ENCODE measurements at regions not wholly inside any gene's neighbourhood (a gene's known extent, or its start where the extent isn't known, plus 50 kb on each side); places are given as distances from the start of the nearest gene placed in this dataset.

DNA sequence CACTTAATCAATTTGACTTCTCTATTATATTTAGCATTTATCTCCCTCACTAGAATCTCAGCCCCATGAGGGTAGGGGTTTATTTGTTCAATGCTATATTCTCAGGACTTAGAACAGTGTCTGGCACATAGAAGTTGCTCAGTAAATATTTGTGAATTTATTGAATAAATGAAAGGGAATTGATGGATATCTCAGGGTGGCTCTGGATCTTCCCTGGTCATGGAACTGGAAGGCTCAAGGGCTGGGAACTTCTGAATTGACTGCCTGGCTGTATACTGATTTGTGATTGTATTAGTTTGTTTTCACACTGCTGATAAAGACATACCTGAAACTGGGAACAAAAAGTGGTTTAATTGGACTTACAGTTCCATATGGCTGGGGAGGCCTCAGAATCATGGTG is 57.2 kb downstream of the KIF4B start:
- no peak overlapping the region for H2AFZ ChIP-seq (replicated peaks; ENCODE audit: low read length, poor library complexity)
- ATAC-seq (ENCODE audit: low read depth), result no peak
- H2AK9ac ChIP-seq (replicated peaks; ENCODE audit: low read depth, low read length, poor library complexity), result no peak overlapping the region
- no peaks in the 10 kb centered on the region for H3K27me3 ChIP-seq (ENCODE audit: control insufficient read depth, insufficient read depth, low read length)
- H2BK20ac ChIP-seq (ENCODE audit: low read depth, low read length), result no peak overlapping the region
- no peaks in the 10 kb centered on the region for H3K9me3 ChIP-seq (ENCODE audit: control insufficient read depth, insufficient read depth, low read length)
- no peak overlapping the region for H4K5ac ChIP-seq (ENCODE audit: low read depth, low read length)
- H2BK5ac ChIP-seq (ENCODE audit: low read depth, low read length, poor library complexity, severe bottlenecking), result no peak overlapping the region
- no peak overlapping the region for H3K27ac ChIP-seq (ENCODE audit: insufficient read depth, low read length)
- H4K91ac ChIP-seq (ENCODE audit: insufficient read depth, low read depth, low read length), result no peak overlapping the region
- no peak overlapping the region for H3K14ac ChIP-seq (replicated peaks; ENCODE audit: low read depth, low read length)
- no peak overlapping the region for H3K18ac ChIP-seq (ENCODE audit: low read depth, low read length)
- no peak for DNase-seq
- no peaks in the 10 kb centered on the region for H4K20me1 ChIP-seq (ENCODE audit: insufficient read depth, low read length)
- H3K56ac ChIP-seq (ENCODE audit: extremely low read depth, insufficient read depth, low read length), result no peak overlapping the region
- in situ Hi-C loops (cut with MboI; ENCODE audit: low sequenced_read_pairs), result no loop called here
- H3K36me3 ChIP-seq (ENCODE audit: control insufficient read depth, insufficient read depth, low read length), result no peaks in the 10 kb centered on the region
- H4K8ac ChIP-seq (ENCODE audit: low read depth in 2 of 2, low read length in 2 of 2), result no peak overlapping the region
- CTCF ChIA-PET, result no interaction called here
- dilution Hi-C loops (cut with HindIII; ENCODE audit: low sequenced_read_pairs, unreplicated experiment), result no loop called here
- no peaks in the 10 kb centered on the region for H3K4me1 ChIP-seq (ENCODE audit: control insufficient read depth, insufficient read depth, low read length)
- TF ChIP-seq SMC3 (IDR thresholded peaks at IDR 0.05; ENCODE audit: low read depth, low read length) (no peak), CHD1 (IDR thresholded peaks at IDR 0.05; ENCODE audit: low read depth, low read length) (no peak), NFE2L2 (IDR thresholded peaks at IDR 0.05; ENCODE audit: low read depth, low read length) (no peak), MAZ (IDR thresholded peaks at IDR 0.05; ENCODE audit: borderline replicate concordance, low read depth, low read length) (no peak), MXI1 (IDR thresholded peaks at IDR 0.05; ENCODE audit: borderline replicate concordance, low read depth, low read length) (no peak), CEBPB (IDR thresholded peaks at IDR 0.05; ENCODE audit: low read depth, low read length) (no peak), RAD21 (IDR thresholded peaks at IDR 0.05; ENCODE audit: low read length) (no peak), MAFK (IDR thresholded peaks at IDR 0.05; ENCODE audit: low read depth, low read length) (no peak), RFX5 (IDR thresholded peaks at IDR 0.05; ENCODE audit: low read depth, low read length) (no peak), RCOR1 (IDR thresholded peaks at IDR 0.05; ENCODE audit: insufficient replicate concordance, low read length) (no peak), BHLHE40 (IDR thresholded peaks at IDR 0.05; ENCODE audit: low read depth, low read length) (no peak), FOS (IDR thresholded peaks at IDR 0.05; ENCODE audit: low read depth, low read length) (no peak), POLR2A (IDR thresholded peaks at IDR 0.05; ENCODE audit: low read depth, low read length) (no peak)
- TF ChIP-seq, protein P1, sequence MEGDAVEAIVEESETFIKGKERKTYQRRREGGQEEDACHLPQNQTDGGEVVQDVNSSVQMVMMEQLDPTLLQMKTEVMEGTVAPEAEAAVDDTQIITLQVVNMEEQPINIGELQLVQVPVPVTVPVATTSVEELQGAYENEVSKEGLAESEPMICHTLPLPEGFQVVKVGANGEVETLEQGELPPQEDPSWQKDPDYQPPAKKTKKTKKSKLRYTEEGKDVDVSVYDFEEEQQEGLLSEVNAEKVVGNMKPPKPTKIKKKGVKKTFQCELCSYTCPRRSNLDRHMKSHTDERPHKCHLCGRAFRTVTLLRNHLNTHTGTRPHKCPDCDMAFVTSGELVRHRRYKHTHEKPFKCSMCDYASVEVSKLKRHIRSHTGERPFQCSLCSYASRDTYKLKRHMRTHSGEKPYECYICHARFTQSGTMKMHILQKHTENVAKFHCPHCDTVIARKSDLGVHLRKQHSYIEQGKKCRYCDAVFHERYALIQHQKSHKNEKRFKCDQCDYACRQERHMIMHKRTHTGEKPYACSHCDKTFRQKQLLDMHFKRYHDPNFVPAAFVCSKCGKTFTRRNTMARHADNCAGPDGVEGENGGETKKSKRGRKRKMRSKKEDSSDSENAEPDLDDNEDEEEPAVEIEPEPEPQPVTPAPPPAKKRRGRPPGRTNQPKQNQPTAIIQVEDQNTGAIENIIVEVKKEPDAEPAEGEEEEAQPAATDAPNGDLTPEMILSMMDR (conservative IDR thresholded peaks at IDR 0.05; ENCODE audit: low read depth, low read length), result no peak
- TF ChIP-seq, protein P2, sequence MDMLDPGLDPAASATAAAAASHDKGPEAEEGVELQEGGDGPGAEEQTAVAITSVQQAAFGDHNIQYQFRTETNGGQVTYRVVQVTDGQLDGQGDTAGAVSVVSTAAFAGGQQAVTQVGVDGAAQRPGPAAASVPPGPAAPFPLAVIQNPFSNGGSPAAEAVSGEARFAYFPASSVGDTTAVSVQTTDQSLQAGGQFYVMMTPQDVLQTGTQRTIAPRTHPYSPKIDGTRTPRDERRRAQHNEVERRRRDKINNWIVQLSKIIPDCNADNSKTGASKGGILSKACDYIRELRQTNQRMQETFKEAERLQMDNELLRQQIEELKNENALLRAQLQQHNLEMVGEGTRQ (IDR thresholded peaks at IDR 0.05; ENCODE audit: low read depth, low read length), result no peak
- TF ChIP-seq, protein P3, sequence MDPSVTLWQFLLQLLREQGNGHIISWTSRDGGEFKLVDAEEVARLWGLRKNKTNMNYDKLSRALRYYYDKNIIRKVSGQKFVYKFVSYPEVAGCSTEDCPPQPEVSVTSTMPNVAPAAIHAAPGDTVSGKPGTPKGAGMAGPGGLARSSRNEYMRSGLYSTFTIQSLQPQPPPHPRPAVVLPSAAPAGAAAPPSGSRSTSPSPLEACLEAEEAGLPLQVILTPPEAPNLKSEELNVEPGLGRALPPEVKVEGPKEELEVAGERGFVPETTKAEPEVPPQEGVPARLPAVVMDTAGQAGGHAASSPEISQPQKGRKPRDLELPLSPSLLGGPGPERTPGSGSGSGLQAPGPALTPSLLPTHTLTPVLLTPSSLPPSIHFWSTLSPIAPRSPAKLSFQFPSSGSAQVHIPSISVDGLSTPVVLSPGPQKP (IDR thresholded peaks at IDR 0.05; ENCODE audit: borderline replicate concordance, low read depth, low read length), result no peak
- H3K9ac ChIP-seq (ENCODE audit: low read depth, low read length), result no peak overlapping the region
- intact Hi-C loops (cut with micrococcal nuclease), result no loop called here
- no peak overlapping the region for H3K4ac ChIP-seq (ENCODE audit: low read depth, low read length)
- H2BK120ac ChIP-seq (ENCODE audit: low read depth, low read length), result no peak overlapping the region
- no peak overlapping the region for H3K4me2 ChIP-seq (ENCODE audit: low read depth, low read length)
- no peak overlapping the region for H2AK5ac ChIP-seq (ENCODE audit: low read depth, low read length)
- no peak overlapping the region for H3K4me3 ChIP-seq (ENCODE audit: insufficient read depth, low read depth, low read length)
- BruUV-seq (replicated peaks), result no TSS peak
- no peaks in the 10 kb centered on the region for H3K79me1 ChIP-seq (ENCODE audit: low read depth in 1 of 2, low read length in 2 of 2)
- no peak overlapping the region for H2BK15ac ChIP-seq (ENCODE audit: low read depth, low read length)
- H3K23ac ChIP-seq (ENCODE audit: low read depth, low read length), result no peak overlapping the region
- POLR2A ChIA-PET (ENCODE audit: unreplicated experiment), result no interaction called here
- H3K9me1 ChIP-seq (ENCODE audit: insufficient read depth, low read length), result no peaks in the 10 kb centered on the region
